NCI-H128 (cell line): ENCODE measurements at regions not wholly inside any gene's neighbourhood (a gene's known extent, or its start where the extent isn't known, plus 50 kb on each side); places are given as distances from the start of the nearest gene placed in this dataset.

Experiments
- DNase-seq: peaks from one replicate; lab custom pipeline; 2025; ENCODE audit not compliant: unreplicated experiment; lab: John Stamatoyannopoulos, UW

GRCh38 chr11:19597206-19597605, 115.4 kb upstream of the NAV2 start:
- no peak for DNase-seq

- no peak for DNase-seq
These were observed 116.5 kb upstream of the NAV2 start for GRCh38 chr11:19595840-19596751.

- DNase-seq, result no peak
These were observed 117.2 kb upstream of the NAV2 start for GRCh38 chr11:19595499-19595839.

- no peak for DNase-seq
These were observed 118.3 kb upstream of the NAV2 start for GRCh38 chr11:19594326-19594725.

- DNase-seq, result no peak
These were observed 119.8 kb upstream of the NAV2 start for GRCh38 chr11:19592842-19593241.

- no peak for DNase-seq
These were observed 122.9 kb upstream of the NAV2 start for GRCh38 chr11:19589567-19590260.

GRCh38 chr11:19587979-19588378, 124.7 kb upstream of the NAV2 start:
- no peak for DNase-seq

GRCh38 chr11:19580646-19581045, 132.0 kb upstream of the NAV2 start:
- no peak for DNase-seq

- no peak for DNase-seq
These were observed 132.7 kb upstream of the NAV2 start for GRCh38 chr11:19579957-19580356.

- DNase-seq, result no peak
These were observed 133.8 kb upstream of the NAV2 start for GRCh38 chr11:19578871-19579270.

- DNase-seq, result no peak
These were observed 134.5 kb upstream of the NAV2 start for GRCh38 chr11:19577976-19578619.

- DNase-seq, result no peak
These were observed 135.2 kb upstream of the NAV2 start for GRCh38 chr11:19577391-19577975.

- no peak for DNase-seq
These were observed 135.7 kb upstream of the NAV2 start for GRCh38 chr11:19576903-19577302.

GRCh38 chr11:19576054-19576453, 136.6 kb upstream of the NAV2 start:
- DNase-seq, result no peak

- DNase-seq, result no peak
These were observed 137.7 kb upstream of the NAV2 start for GRCh38 chr11:19574916-19575315.

- no peak for DNase-seq
These were observed 139.0 kb upstream of the NAV2 start for GRCh38 chr11:19573666-19574065.

GRCh38 chr11:19571906-19572305, 140.7 kb upstream of the NAV2 start:
- no peak for DNase-seq

GRCh38 chr11:19570889-19571288, 141.7 kb upstream of the NAV2 start:
- no peak for DNase-seq

- DNase-seq, result no peak
These were observed 144.6 kb upstream of the NAV2 start for GRCh38 chr11:19567996-19568395.

- DNase-seq, result no peak
These were observed 145.9 kb upstream of the NAV2 start for GRCh38 chr11:19566583-19567379.

GRCh38 chr11:19565639-19566038, 147.0 kb upstream of the NAV2 start:
- no peak for DNase-seq
